T-cell (primary cell): ENCODE measurements at regions not wholly inside any gene's neighbourhood (a gene's known extent, or its start where the extent isn't known, plus 50 kb on each side); places are given as distances from the start of the nearest gene placed in this dataset.

ENCODE experiments used
- ATAC-seq, 4 experiments: fragments of 200-7000 bp in 3 of 4; fragments of 150-1000 bp in 1 of 4; cut with Tn5 transposase; replicated peaks in 1 of 4; 1 replicate in 3 of 4; 2 replicates in 1 of 4; pipeline ENCODE4 v1.10.0; 2021; ENCODE audit warnings: moderate library complexity in 3 of 4, mild to moderate bottlenecking in 2 of 4, moderate number of reproducible peaks in 1 of 4
- CTCF ChIA-PET, 2 donors: fragments of 300-600 bp; sonication (Branson Sonifier 250); formaldehyde crosslinking; loops; one replicate each; lab custom pipeline; 2022; ENCODE audit warnings: antibody characterized with exemption in 2 of 2; lab: Charles Lee
- POLR2A ChIA-PET, 2 donors: fragments of 300-600 bp; sonication (Branson Sonifier 250); formaldehyde crosslinking; loops; one replicate each; lab custom pipeline; 2022; ENCODE audit warnings: antibody characterized with exemption in 2 of 2; lab: Charles Lee
- DNase-seq, 35 experiments: peaks; one replicate each; pipeline versions ENCODE4 v3.0.0 to v3.0.0-alpha.2; 2013 to 2023
- H3K27ac ChIP-seq: one replicate; pipeline ENCODE4 v1.5.1; 2013; ENCODE audit warnings: low read length
- H3K27me3 ChIP-seq, 2 experiments: replicated peaks in 1 of 2; 1 replicate in 1 of 2; 2 replicates in 1 of 2; pipeline versions ENCODE4 v1.6.1 to v1.7.0; 2013; ENCODE audit warnings: low read length in 1 of 2, mixed read lengths in 1 of 2; ENCODE audit not compliant: control insufficient read depth in 2 of 2, insufficient read depth in 2 of 2; ENCODE audit errors: extremely low read depth in 1 of 2
- H3K36me3 ChIP-seq, 2 donors: 1 replicate in 1 of 2; 2 replicates in 1 of 2; pipeline versions ENCODE4 v1.6.1 to v1.7.0; 2013; ENCODE audit warnings: low read length in 1 of 2; ENCODE audit not compliant: control insufficient read depth in 2 of 2, insufficient read depth in 1 of 2; ENCODE audit errors: extremely low read depth in 1 of 2
- H3K4me1 ChIP-seq, 2 experiments: 1 replicate in 1 of 2; 2 replicates in 1 of 2; pipeline versions ENCODE4 v1.6.1 to v1.7.0; 2013; ENCODE audit warnings: low read length in 2 of 2, mixed read lengths in 1 of 2; ENCODE audit not compliant: insufficient read depth in 2 of 2, control insufficient read depth in 1 of 2; ENCODE audit errors: extremely low read depth in 1 of 2
- H3K4me3 ChIP-seq, 2 donors: 1 replicate in 1 of 2; 2 replicates in 1 of 2; pipeline versions ENCODE4 v1.5.1 to v1.7.0; 2013; ENCODE audit warnings: mild to moderate bottlenecking in 2 of 2, low read length in 1 of 2, moderate library complexity in 1 of 2; ENCODE audit not compliant: control insufficient read depth in 1 of 2; ENCODE audit errors: extremely low read depth in 1 of 2
- H3K9me3 ChIP-seq: 2 replicates; pipeline ENCODE4 v1.7.0; 2013
- H3K27ac Mint-ChIP-seq, 2 donors: one replicate each; pipeline ENCODE4 v1.8.0; 2020 to 2021; ENCODE audit warnings: mild to moderate bottlenecking in 2 of 2, mixed read lengths in 2 of 2
- H3K27me3 Mint-ChIP-seq, 2 donors: one replicate each; pipeline ENCODE4 v1.8.0; 2021 to 2022; ENCODE audit warnings: mixed read lengths in 2 of 2
- H3K36me3 Mint-ChIP-seq: one replicate; pipeline ENCODE4 v1.8.0; 2021; ENCODE audit warnings: mixed read lengths
- H3K4me1 Mint-ChIP-seq, 3 donors: one replicate each; pipeline ENCODE4 v1.8.0; 2020 to 2022; ENCODE audit warnings: mixed read lengths in 3 of 3, mild to moderate bottlenecking in 1 of 3
- H3K4me3 Mint-ChIP-seq, 3 donors: one replicate each; pipeline ENCODE4 v1.8.0; 2020 to 2022; ENCODE audit warnings: mild to moderate bottlenecking in 3 of 3, mixed read lengths in 3 of 3, moderate library complexity in 3 of 3
- H3K9me3 Mint-ChIP-seq, 3 donors: one replicate each; pipeline ENCODE4 v1.8.0; 2020 to 2022; ENCODE audit warnings: mixed read lengths in 3 of 3
- WGBS: methylation state at CpG from one replicate; pipeline ENCODE4 v1.1.5; 2013; ENCODE audit warnings: missing lambda C conversion rate; ENCODE audit not compliant: insufficient coverage; 5-methylcytosine and 5-hydroxymethylcytosine counted together

DNA sequence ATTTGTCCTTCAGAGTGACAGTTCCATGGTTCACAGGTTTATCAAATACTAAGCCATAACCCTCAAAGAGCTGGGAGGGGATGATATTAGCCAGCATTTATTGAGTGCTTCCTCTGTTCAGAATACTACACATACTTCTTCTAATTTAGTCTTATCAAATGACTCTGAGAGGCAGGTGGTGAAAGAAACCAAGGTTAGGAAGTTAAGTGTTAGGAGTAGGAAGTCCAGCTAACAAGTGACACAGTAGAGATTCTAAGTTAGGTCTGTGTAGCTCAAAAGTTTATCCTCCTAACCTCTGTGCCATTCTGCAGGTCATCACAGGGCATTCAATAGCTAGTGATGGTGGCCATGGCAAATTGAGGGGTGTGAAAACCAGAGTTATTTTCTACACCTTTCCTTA is 198.3 kb upstream of the MID1 start:
- no peaks in the 10 kb centered on the region for H3K4me1 ChIP-seq
- no peak overlapping the region for H3K27ac Mint-ChIP-seq

DNA sequence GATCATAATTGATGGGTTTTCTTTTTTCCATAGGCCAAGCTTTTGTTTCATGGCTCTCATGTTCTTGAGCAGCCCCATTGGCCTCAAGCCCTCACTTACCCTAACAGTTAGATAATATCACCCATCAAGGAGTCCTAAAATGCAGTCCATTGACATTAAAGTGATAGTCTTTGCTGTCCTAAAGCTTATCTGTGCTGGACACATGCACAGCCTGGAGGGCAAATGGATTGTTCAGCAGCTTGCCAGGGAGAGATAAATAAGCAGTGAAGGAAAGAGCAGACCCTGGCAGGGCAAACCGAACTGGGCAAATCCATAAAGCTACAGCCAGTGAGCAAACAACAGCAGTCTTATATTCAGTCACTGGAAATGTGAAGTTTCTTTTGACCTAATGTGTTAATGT is 199.6 kb upstream of the MID1 start:
- ChIA-PET POLR2A (no interaction called here), CTCF (no interaction called here)
- no peaks in the 10 kb centered on the region for H3K4me1 Mint-ChIP-seq
- H3K27ac ChIP-seq = no peak overlapping the region
- no peaks in the 10 kb centered on the region for H3K36me3 Mint-ChIP-seq
- H3K4me3 ChIP-seq = no peak overlapping the region
- no peaks in the 10 kb centered on the region for H3K27me3 Mint-ChIP-seq
- H3K9me3 Mint-ChIP-seq = peaks cover 0 to 14% (median 0%) of the 10 kb centered on the region in 3 donors
- ATAC-seq (no peak), DNase-seq (no peak)
- no peaks in the 10 kb centered on the region for H3K4me1 ChIP-seq
- no peaks in the 10 kb centered on the region for H3K9me3 ChIP-seq
- no peak overlapping the region for H3K4me3 Mint-ChIP-seq
- no peaks in the 10 kb centered on the region for H3K36me3 ChIP-seq
- H3K27ac Mint-ChIP-seq = no peak overlapping the region
- WGBS = 100% methylated on average over 1 of the region's 1 CpG
- no peaks in the 10 kb centered on the region for H3K27me3 ChIP-seq

More for the DNA sequence above, 198.3 kb upstream of the MID1 start:
- Histone ChIP-seq H3K4me3 (no peak overlapping the region), H3K36me3 (no peaks in the 10 kb centered on the region), H3K9me3 (no peaks in the 10 kb centered on the region), H3K27me3 (no peaks in the 10 kb centered on the region), H3K27ac (no peak overlapping the region)
- DNase-seq (no peak), ATAC-seq (no peak)
- Mint-ChIP-seq H3K4me1 (no peaks in the 10 kb centered on the region), H3K9me3 (peaks cover 0 to 10% (median 0%) of the 10 kb centered on the region in 3 donors), H3K27me3 (no peaks in the 10 kb centered on the region), H3K36me3 (no peaks in the 10 kb centered on the region), H3K4me3 (no peak overlapping the region)
- ChIA-PET CTCF (no interaction called here), POLR2A (no interaction called here)

DNA sequence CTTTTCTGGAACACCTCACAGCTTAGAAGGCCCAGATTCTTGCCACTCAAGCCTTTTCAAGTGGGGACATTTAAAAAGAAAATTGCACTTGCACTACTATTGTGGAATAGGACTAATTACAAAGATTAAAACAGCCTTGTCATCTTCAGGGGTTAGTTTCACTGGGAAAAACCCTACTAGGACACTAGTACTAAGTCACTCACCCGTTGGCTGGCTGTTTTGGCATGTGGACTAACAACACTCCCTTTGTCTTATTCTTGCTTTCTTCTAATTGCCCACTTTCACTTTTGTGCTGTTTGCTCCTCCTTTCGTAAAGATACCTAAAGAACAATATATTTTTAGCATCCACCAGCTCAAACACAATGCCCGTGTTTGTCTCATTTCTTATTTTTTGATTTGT is 200.9 kb upstream of the MID1 start:
- no peak overlapping the region for H3K4me3 Mint-ChIP-seq
- H3K36me3 ChIP-seq = no peaks in the 10 kb centered on the region
- no peaks in the 10 kb centered on the region for H3K27me3 ChIP-seq
- H3K9me3 Mint-ChIP-seq = peaks cover 0 to 19% (median 0%) of the 10 kb centered on the region in 3 donors
- POLR2A ChIA-PET = no interaction called here
- CTCF ChIA-PET = no interaction called here
- no peaks in the 10 kb centered on the region for H3K4me1 ChIP-seq
- ATAC-seq = no peak
- WGBS = no CpG with 5 or more reads among the region's 3 CpGs
- no peak overlapping the region for H3K27ac Mint-ChIP-seq
- H3K4me3 ChIP-seq = no peak overlapping the region
- H3K27ac ChIP-seq = no peak overlapping the region
- H3K27me3 Mint-ChIP-seq = no peaks in the 10 kb centered on the region
- no peaks in the 10 kb centered on the region for H3K9me3 ChIP-seq
- H3K4me1 Mint-ChIP-seq = no peaks in the 10 kb centered on the region
- no peaks in the 10 kb centered on the region for H3K36me3 Mint-ChIP-seq
- DNase-seq = no peak

DNA sequence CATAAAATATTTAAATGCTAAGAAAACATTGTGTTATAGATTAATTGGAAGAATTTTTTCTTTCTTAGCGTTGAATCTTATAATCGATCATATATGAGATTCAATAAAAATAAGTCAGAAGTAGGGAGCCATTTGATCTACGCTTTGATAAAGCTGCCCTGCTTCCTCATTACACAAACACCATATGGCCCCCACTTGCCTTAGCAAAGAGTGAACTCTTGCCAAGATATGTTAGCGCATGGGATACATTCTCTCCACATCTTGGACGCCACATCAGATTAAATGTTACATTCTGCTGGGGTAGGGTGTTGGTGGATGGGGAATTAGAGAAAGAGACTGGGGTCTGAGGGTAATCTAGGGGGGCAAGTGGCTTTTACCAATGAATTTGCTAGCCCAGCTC is 207.7 kb upstream of the MID1 start:
- no peaks in the 10 kb centered on the region for H3K36me3 ChIP-seq
- no peaks in the 10 kb centered on the region for H3K27me3 ChIP-seq
- H3K27ac ChIP-seq = no peak overlapping the region
- no peaks in the 10 kb centered on the region for H3K36me3 Mint-ChIP-seq
- DNase-seq (no peak), ATAC-seq (no peak)
- ChIA-PET CTCF (no interaction called here), POLR2A (no interaction called here)
- H3K27me3 Mint-ChIP-seq = no peaks in the 10 kb centered on the region
- H3K4me1 ChIP-seq = no peaks in the 10 kb centered on the region
- H3K4me3 Mint-ChIP-seq = no peak overlapping the region
- H3K9me3 Mint-ChIP-seq = peaks cover 0 to 18% (median 0%) of the 10 kb centered on the region in 3 donors
- H3K27ac Mint-ChIP-seq = no peak overlapping the region
- no peak overlapping the region for H3K4me3 ChIP-seq
- no CpG with 5 or more reads among the region's 5 CpGs for WGBS
- no peaks in the 10 kb centered on the region for H3K4me1 Mint-ChIP-seq
- no peaks in the 10 kb centered on the region for H3K9me3 ChIP-seq

DNA sequence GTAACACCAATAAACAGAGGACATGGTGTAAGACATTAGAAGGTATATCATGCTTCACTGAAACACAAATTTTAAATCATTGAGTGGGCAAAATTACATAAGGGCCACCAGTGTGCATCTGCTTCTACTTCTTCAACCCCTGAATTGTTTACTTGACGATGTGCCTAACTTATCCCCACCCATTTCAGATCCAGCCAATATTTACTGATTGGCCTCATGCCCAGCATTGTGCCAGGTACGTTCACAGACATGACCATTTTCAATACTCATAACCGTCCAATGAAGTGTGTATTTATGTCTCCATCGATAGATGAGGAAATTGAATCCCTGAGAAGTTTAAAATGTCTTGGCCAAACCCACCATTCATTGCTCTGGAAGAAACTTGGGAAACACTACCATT is 208.3 kb upstream of the MID1 start:
- no peaks in the 10 kb centered on the region for H3K9me3 ChIP-seq
- no peak for ATAC-seq
- no peaks in the 10 kb centered on the region for H3K36me3 Mint-ChIP-seq
- POLR2A ChIA-PET = no interaction called here
- no peak overlapping the region for H3K4me3 ChIP-seq
- H3K4me3 Mint-ChIP-seq = no peak overlapping the region
- no peak overlapping the region for H3K27ac Mint-ChIP-seq
- WGBS = no CpG with 5 or more reads among the region's 4 CpGs
- no peaks in the 10 kb centered on the region for H3K27me3 Mint-ChIP-seq
- H3K9me3 Mint-ChIP-seq = peaks cover 0 to 18% (median 0%) of the 10 kb centered on the region in 3 donors
- H3K36me3 ChIP-seq = no peaks in the 10 kb centered on the region
- no peak overlapping the region for H3K27ac ChIP-seq
- no peaks in the 10 kb centered on the region for H3K4me1 ChIP-seq
- H3K4me1 Mint-ChIP-seq = no peaks in the 10 kb centered on the region
- no peaks in the 10 kb centered on the region for H3K27me3 ChIP-seq
- no peak for DNase-seq
- CTCF ChIA-PET = no interaction called here

DNA sequence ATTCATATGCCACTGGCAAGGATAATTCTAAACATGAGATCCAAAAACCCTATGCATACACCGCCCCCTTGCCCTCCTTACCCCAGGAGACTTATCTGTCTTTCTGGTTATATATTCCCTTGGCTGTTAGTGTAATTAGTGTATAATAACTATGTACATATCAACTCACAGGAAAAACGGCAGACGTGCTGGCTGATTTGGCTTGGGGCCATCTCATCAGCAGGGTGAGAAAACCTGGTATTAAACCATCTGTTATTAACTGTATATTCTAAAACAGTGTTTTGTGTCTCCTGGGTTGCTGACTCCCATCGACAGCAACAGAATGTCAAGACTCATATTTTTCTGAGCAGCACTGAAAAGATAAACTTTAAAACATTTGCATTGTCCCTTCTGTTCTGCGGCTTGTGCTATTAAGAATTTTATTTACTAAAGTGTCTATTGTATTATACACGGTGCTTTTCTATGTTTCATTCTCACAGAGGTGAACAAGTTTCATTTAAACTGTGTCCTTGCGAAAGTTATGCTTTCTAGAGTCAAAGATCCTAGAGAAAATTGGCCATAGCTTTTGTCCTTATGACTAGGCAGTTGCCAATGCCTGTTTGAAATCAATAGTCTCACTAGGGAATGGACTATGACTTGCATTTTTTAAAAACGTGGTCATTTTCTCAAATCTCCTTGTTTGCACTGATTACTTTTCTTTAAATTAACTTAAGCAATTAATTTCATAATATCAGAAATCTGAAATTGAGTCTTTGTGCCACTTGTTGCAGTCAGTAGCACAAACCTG is 211.5 kb upstream of the MID1 start:
- CTCF ChIA-PET = no interaction called here

More for the DNA sequence above, 211.5 kb upstream of the MID1 start:
- Histone ChIP-seq H3K27ac (no peak overlapping the region), H3K9me3 (no peaks in the 10 kb centered on the region), H3K27me3 (no peaks in the 10 kb centered on the region), H3K36me3 (no peaks in the 10 kb centered on the region), H3K4me1 (no peaks in the 10 kb centered on the region), H3K4me3 (no peak overlapping the region)
- POLR2A ChIA-PET = no interaction called here
- no peak for ATAC-seq
- no peaks in the 10 kb centered on the region for H3K36me3 Mint-ChIP-seq
- H3K4me1 Mint-ChIP-seq = no peaks in the 10 kb centered on the region
- no peak overlapping the region for H3K27ac Mint-ChIP-seq
- no CpG with 5 or more reads among the region's 8 CpGs for WGBS
- peaks cover 0 to 3% (median 0%) of the 10 kb centered on the region in 3 donors for H3K9me3 Mint-ChIP-seq
- DNase-seq = no peak
- no peak overlapping the region for H3K4me3 Mint-ChIP-seq
- H3K27me3 Mint-ChIP-seq = no peaks in the 10 kb centered on the region
